Fibroblast of lung (primary cell): ENCODE measurements at regions not wholly inside any gene's neighbourhood (a gene's known extent, or its start where the extent isn't known, plus 50 kb on each side); places are given as distances from the start of the nearest gene placed in this dataset.
A peak's percentile ranks its signal among the peaks of the same experiment; 100 is the strongest.

ENCODE experiments used
- DNase-seq, 2 donors: peaks; one replicate each; pipeline versions ENCODE4 v3.0.0 to v3.0.0-alpha.2; 2010; ENCODE audit warnings: low read depth in 2 of 2
- H2AFZ ChIP-seq: 2 replicates; pipeline ENCODE4 v1.5.1; 2012; ENCODE audit warnings: low read length, control low read depth, inconsistent platforms
- H3K27ac ChIP-seq: 2 replicates; pipeline ENCODE4 v1.5.1; 2011; ENCODE audit warnings: low read length, control low read depth; ENCODE audit not compliant: insufficient read depth
- H3K27me3 ChIP-seq: 2 replicates; pipeline ENCODE4 v1.5.1; 2011; ENCODE audit warnings: mild to moderate bottlenecking, low read length; ENCODE audit not compliant: control insufficient read depth, insufficient read depth
- H3K36me3 ChIP-seq: 2 replicates; pipeline ENCODE4 v1.5.1; 2011; ENCODE audit warnings: low read length; ENCODE audit not compliant: control insufficient read depth, insufficient read depth
- H3K4me1 ChIP-seq: 2 replicates; pipeline ENCODE4 v1.5.1; 2011; ENCODE audit warnings: low read length; ENCODE audit not compliant: control insufficient read depth, insufficient read depth; ENCODE audit errors: extremely low read depth
- H3K4me2 ChIP-seq: 2 replicates; pipeline ENCODE4 v1.5.1; 2011; ENCODE audit warnings: low read length, control low read depth; ENCODE audit not compliant: insufficient read depth; ENCODE audit errors: extremely low read depth
- H3K4me3 ChIP-seq, 4 experiments: fragments of 200-600 bp in 1 of 4; sonication (generic) in 1 of 4; replicated peaks in 1 of 4; 2 replicates each; pipeline ENCODE4 v1.5.1; 2011 to 2016; ENCODE audit warnings: low read length in 4 of 4, low read depth in 3 of 4, mild to moderate bottlenecking in 3 of 4, control low read depth in 2 of 4, inconsistent platforms in 1 of 4, mixed read lengths in 1 of 4; ENCODE audit not compliant: insufficient read depth in 1 of 4; ENCODE audit errors: control extremely low read depth in 1 of 4
- H3K79me2 ChIP-seq: 2 replicates; pipeline ENCODE4 v1.5.1; 2012; ENCODE audit warnings: mild to moderate bottlenecking, low read length, inconsistent platforms; ENCODE audit not compliant: control insufficient read depth, insufficient read depth
- H3K9ac ChIP-seq: 2 replicates; pipeline ENCODE4 v1.5.1; 2011; ENCODE audit warnings: mild to moderate bottlenecking, low read length, control low read depth; ENCODE audit not compliant: insufficient read depth
- H3K9me3 ChIP-seq: 2 replicates; pipeline ENCODE4 v1.5.1; 2012; ENCODE audit warnings: low read depth, low read length; ENCODE audit not compliant: control insufficient read depth, insufficient read depth
- H4K20me1 ChIP-seq: 2 replicates; pipeline ENCODE4 v1.5.1; 2011; ENCODE audit warnings: low read length; ENCODE audit not compliant: control insufficient read depth, insufficient read depth; ENCODE audit errors: extremely low read depth
- CTCF ChIP-seq, 2 donors: IDR thresholded peaks in 1 of 2; conservative IDR thresholded peaks in 1 of 2; 1 replicate in 1 of 2; 2 replicates in 1 of 2; pipeline ENCODE4 v1.5.1; 2011 to 2012; ENCODE audit warnings: low read length in 2 of 2, control low read depth in 1 of 2, inconsistent platforms in 1 of 2, low read depth in 1 of 2, mild to moderate bottlenecking in 1 of 2
- EZH2 ChIP-seq: IDR thresholded peaks from 2 replicates; pipeline ENCODE4 v1.5.1; 2012; ENCODE audit warnings: low read length, control low read depth, mild to moderate bottlenecking; ENCODE audit errors: missing control alignments

- peak; percentile 35 to 43 for DNase-seq
- Histone ChIP-seq H3K79me2 (no peaks in the 10 kb centered on the region), H3K9ac (no peak overlapping the region), H3K9me3 (no peaks in the 10 kb centered on the region), H3K27me3 (no peaks in the 10 kb centered on the region), H3K4me1 (peaks cover 24% of the 10 kb centered on the region), H3K36me3 (no peaks in the 10 kb centered on the region), H4K20me1 (no peaks in the 10 kb centered on the region), H2AFZ (no peak overlapping the region), H3K4me3 (no peak overlapping the region), H3K4me2 (no peak overlapping the region), H3K27ac (peak overlapping the region; percentile 53)
- TF ChIP-seq EZH2 (no peak), CTCF (conservative IDR thresholded peaks at IDR 0.05 in 1 of 2, IDR thresholded peaks at IDR 0.05 in 1 of 2; ENCODE audit: low read depth in 1 of 2, low read length in 2 of 2) (no peak)
Observed at GRCh38 chr1:172935062-172935592, 115.6 kb downstream of the TNFSF18 start.

- Histone ChIP-seq H3K9me3 (no peaks in the 10 kb centered on the region), H3K36me3 (no peaks in the 10 kb centered on the region), H2AFZ (no peak overlapping the region), H3K9ac (no peak overlapping the region), H3K27me3 (no peaks in the 10 kb centered on the region), H3K27ac (peak overlapping the region; percentile 1), H3K79me2 (no peaks in the 10 kb centered on the region), H3K4me1 (peaks cover 32% of the 10 kb centered on the region), H4K20me1 (no peaks in the 10 kb centered on the region), H3K4me3 (no peak overlapping the region), H3K4me2 (no peak overlapping the region)
- TF ChIP-seq EZH2 = no peak
- no peak for TF ChIP-seq CTCF (conservative IDR thresholded peaks at IDR 0.05 in 1 of 2, IDR thresholded peaks at IDR 0.05 in 1 of 2; ENCODE audit: low read depth in 1 of 2, low read length in 2 of 2)
- no peak for DNase-seq
Observed at GRCh38 chr1:172936088-172936645, 114.6 kb downstream of the TNFSF18 start.

- no peaks in the 10 kb centered on the region for H3K27me3 ChIP-seq
- H3K36me3 ChIP-seq = no peaks in the 10 kb centered on the region
- H4K20me1 ChIP-seq = no peaks in the 10 kb centered on the region
- H2AFZ ChIP-seq = no peak overlapping the region
- peaks cover 26% of the 10 kb centered on the region for H3K4me1 ChIP-seq
- TF ChIP-seq CTCF (conservative IDR thresholded peaks at IDR 0.05 in 1 of 2, IDR thresholded peaks at IDR 0.05 in 1 of 2; ENCODE audit: low read depth in 1 of 2, low read length in 2 of 2) (no peak), EZH2 (no peak)
- peak; percentile 63 to 82 for DNase-seq
- no peak overlapping the region for H3K9ac ChIP-seq
- no peak overlapping the region for H3K4me3 ChIP-seq
- H3K79me2 ChIP-seq = no peaks in the 10 kb centered on the region
- no peaks in the 10 kb centered on the region for H3K9me3 ChIP-seq
- no peak overlapping the region for H3K27ac ChIP-seq
- no peak overlapping the region for H3K4me2 ChIP-seq
Observed at GRCh38 chr1:172938681-172939080, 112.1 kb downstream of the TNFSF18 start.
